HS-5 (cell line): ENCODE measurements at regions not wholly inside any gene's neighbourhood (a gene's known extent, or its start where the extent isn't known, plus 50 kb on each side); places are given as distances from the start of the nearest gene placed in this dataset.

Source experiments
- DNase-seq: peaks from one replicate; pipeline ENCODE4 v3.0.0-alpha.2; 2012; ENCODE audit warnings: low read depth

- DNase-seq, result no peak
These were observed 88.0 kb downstream of the C1D start for GRCh38 chr2:67974559-67975430.

- DNase-seq, result no peak
These were observed 85.3 kb downstream of the C1D start for GRCh38 chr2:67977464-67977863.

GRCh38 chr2:67982956-67983355 lies 79.8 kb downstream of the C1D start:
- no peak for DNase-seq

- no peak for DNase-seq
These were observed 78.2 kb downstream of the C1D start for GRCh38 chr2:67984600-67984999.

GRCh38 chr2:67985586-67985985 lies 77.2 kb downstream of the C1D start:
- DNase-seq, result no peak

GRCh38 chr2:67986258-67986657 lies 76.5 kb downstream of the C1D start:
- DNase-seq, result no peak
